SK-N-MC (cell line): ENCODE measurements at regions not wholly inside any gene's neighbourhood (a gene's known extent, or its start where the extent isn't known, plus 50 kb on each side); places are given as distances from the start of the nearest gene placed in this dataset.

Experiments used
- EZH2 ChIP-seq: fragments of 200-600 bp; sonication (generic); IDR thresholded peaks from one replicate; pipeline ENCODE4 v1.6.1; 2017; ENCODE audit warnings: antibody characterized with exemption
- POLR2AphosphoS5 ChIP-seq: IDR thresholded peaks from 2 replicates; pipeline ENCODE4 v1.6.1; 2012; ENCODE audit warnings: mild to moderate bottlenecking, low read depth, low read length, borderline replicate concordance

GRCh38 chr20:22402550-22402949 is 181.8 kb downstream of the FOXA2 start:
- TF ChIP-seq POLR2AphosphoS5 (no peak), EZH2 (no peak)
